ENCODE measurements at regions not wholly inside any gene's neighbourhood (a gene's known extent, or its start where the extent isn't known, plus 50 kb on each side); places are given as distances from the start of the nearest gene placed in this dataset.

- Histone ChIP-seq H3K36me3 (ENCODE audit: control insufficient read depth, insufficient read depth, low read length) (no peaks in the 10 kb centered on the region), H3K27ac (ENCODE audit: low read length) (no peak overlapping the region), H3K4me3 (ENCODE audit: low read depth in 2 of 2, low read length in 2 of 2) (no peak overlapping the region), H3K27me3 (ENCODE audit: control insufficient read depth, insufficient read depth, low read length) (peaks cover 11% of the 10 kb centered on the region; the same call in 1 of the 2 replicates), H3K9me3 (ENCODE audit: control insufficient read depth, insufficient read depth, low read depth, low read length) (no peaks in the 10 kb centered on the region), H3K4me1 (ENCODE audit: control insufficient read depth, insufficient read depth, low read length) (no peaks in the 10 kb centered on the region)
- CTCF ChIA-PET: no interaction called here
- POLR2A ChIA-PET: no interaction called here
- DNase-seq (ENCODE audit: low read depth, low spot score): no peak
- no peak for TF ChIP-seq TCF7L2 (IDR thresholded peaks at IDR 0.05; ENCODE audit: low read depth, low read length)
- TF ChIP-seq, protein P1, sequence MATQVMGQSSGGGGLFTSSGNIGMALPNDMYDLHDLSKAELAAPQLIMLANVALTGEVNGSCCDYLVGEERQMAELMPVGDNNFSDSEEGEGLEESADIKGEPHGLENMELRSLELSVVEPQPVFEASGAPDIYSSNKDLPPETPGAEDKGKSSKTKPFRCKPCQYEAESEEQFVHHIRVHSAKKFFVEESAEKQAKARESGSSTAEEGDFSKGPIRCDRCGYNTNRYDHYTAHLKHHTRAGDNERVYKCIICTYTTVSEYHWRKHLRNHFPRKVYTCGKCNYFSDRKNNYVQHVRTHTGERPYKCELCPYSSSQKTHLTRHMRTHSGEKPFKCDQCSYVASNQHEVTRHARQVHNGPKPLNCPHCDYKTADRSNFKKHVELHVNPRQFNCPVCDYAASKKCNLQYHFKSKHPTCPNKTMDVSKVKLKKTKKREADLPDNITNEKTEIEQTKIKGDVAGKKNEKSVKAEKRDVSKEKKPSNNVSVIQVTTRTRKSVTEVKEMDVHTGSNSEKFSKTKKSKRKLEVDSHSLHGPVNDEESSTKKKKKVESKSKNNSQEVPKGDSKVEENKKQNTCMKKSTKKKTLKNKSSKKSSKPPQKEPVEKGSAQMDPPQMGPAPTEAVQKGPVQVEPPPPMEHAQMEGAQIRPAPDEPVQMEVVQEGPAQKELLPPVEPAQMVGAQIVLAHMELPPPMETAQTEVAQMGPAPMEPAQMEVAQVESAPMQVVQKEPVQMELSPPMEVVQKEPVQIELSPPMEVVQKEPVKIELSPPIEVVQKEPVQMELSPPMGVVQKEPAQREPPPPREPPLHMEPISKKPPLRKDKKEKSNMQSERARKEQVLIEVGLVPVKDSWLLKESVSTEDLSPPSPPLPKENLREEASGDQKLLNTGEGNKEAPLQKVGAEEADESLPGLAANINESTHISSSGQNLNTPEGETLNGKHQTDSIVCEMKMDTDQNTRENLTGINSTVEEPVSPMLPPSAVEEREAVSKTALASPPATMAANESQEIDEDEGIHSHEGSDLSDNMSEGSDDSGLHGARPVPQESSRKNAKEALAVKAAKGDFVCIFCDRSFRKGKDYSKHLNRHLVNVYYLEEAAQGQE (IDR thresholded peaks at IDR 0.05; ENCODE audit: insufficient read depth in 1 of 2, low read depth in 2 of 2, low read length in 1 of 2): no peak
- no peak for TF ChIP-seq SIN3A (IDR thresholded peaks at IDR 0.05; ENCODE audit: borderline replicate concordance, insufficient read depth, low read depth, low read length)
- intact Hi-C loops (cut with micrococcal nuclease; ENCODE audit: unreplicated experiment): no loop called here
- BruUV-seq (replicated peaks): no TSS peak
- no peak for ATAC-seq
- in situ Hi-C loops (cut with HindIII; ENCODE audit: low pct_unique_long_range_greater_than_20kb, low sequenced_read_pairs): no loop called here
Measured at GRCh38 chr11:134581966-134582769, 170.1 kb upstream of the B3GAT1 start.

DNA sequence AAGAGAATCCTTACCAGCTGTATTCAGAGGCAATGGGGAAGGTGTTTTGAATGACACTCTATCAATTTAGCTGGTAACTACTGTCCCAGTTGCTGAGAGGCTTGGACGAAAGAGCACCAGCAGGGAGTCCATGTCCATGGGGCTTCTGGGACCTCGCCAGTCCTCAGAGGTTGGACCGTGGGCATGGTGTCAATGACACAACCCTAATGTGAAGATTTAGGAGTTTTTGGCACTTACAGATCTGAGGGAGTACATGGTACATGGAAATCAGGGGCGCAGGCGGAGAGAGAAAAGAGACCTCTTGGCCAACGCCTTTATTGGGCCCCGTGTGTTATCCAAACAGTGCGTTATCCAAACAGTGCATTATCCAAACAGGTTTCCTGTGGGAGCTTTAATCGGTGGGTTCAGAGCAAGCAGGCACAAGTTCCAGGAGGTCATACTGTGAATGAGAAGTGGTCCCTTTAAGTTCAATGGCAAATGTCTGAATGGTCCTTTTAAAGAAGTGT is 169.1 kb upstream of the B3GAT1 start:
- Histone ChIP-seq H3K4me3 (ENCODE audit: low read depth in 2 of 2, low read length in 2 of 2) (no peak overlapping the region), H3K27me3 (ENCODE audit: control insufficient read depth, insufficient read depth, low read length) (peaks cover 13% of the 10 kb centered on the region; the same call in 1 of the 2 replicates), H3K36me3 (ENCODE audit: control insufficient read depth, insufficient read depth, low read length) (no peaks in the 10 kb centered on the region), H3K4me1 (ENCODE audit: control insufficient read depth, insufficient read depth, low read length) (no peaks in the 10 kb centered on the region), H3K27ac (ENCODE audit: low read length) (no peak overlapping the region), H3K9me3 (ENCODE audit: control insufficient read depth, insufficient read depth, low read depth, low read length) (no peaks in the 10 kb centered on the region)
- no peak for ATAC-seq
- no TSS peak for BruUV-seq (replicated peaks)
- CTCF ChIA-PET: no interaction called here
- POLR2A ChIA-PET: no interaction called here
- intact Hi-C loops (cut with micrococcal nuclease; ENCODE audit: unreplicated experiment) (no loop called here), in situ Hi-C loops (cut with HindIII; ENCODE audit: low pct_unique_long_range_greater_than_20kb, low sequenced_read_pairs) (no loop called here)
- TF ChIP-seq TCF7L2 (IDR thresholded peaks at IDR 0.05; ENCODE audit: low read depth, low read length): no peak
- TF ChIP-seq POLR2AphosphoS5 (IDR thresholded peaks at IDR 0.05; ENCODE audit: low read depth, low read length): no peak
- TF ChIP-seq SIN3A (IDR thresholded peaks at IDR 0.05; ENCODE audit: borderline replicate concordance, insufficient read depth, low read depth, low read length): no peak
- TF ChIP-seq CTCF (IDR thresholded peaks at IDR 0.05): no peak
- TF ChIP-seq, protein P1 (IDR thresholded peaks at IDR 0.05; ENCODE audit: insufficient read depth in 1 of 2, low read depth in 2 of 2, low read length in 1 of 2): no peak
- no peak for DNase-seq (ENCODE audit: low read depth, low spot score)

Measured in Panc1 (cell line).